ENCODE measurements at regions not wholly inside any gene's neighbourhood (a gene's known extent, or its start where the extent isn't known, plus 50 kb on each side); places are given as distances from the start of the nearest gene placed in this dataset.

- WGBS, 2 donors = 79 to 80% methylated on average over 8 of the region's 8 CpGs
- Histone ChIP-seq H3K9me3 (no peaks in the 10 kb centered on the region), H3K27ac (no peak overlapping the region), H3K4me1 (no peaks in the 10 kb centered on the region), H3K36me3 (no peaks in the 10 kb centered on the region), H3K27me3 (no peaks in the 10 kb centered on the region), H3K4me3 (no peak overlapping the region)
- ATAC-seq (ENCODE audit: low FRiP score in 2 of 2) (no peak), DNase-seq (no peak)
- TF ChIP-seq, protein P1, sequence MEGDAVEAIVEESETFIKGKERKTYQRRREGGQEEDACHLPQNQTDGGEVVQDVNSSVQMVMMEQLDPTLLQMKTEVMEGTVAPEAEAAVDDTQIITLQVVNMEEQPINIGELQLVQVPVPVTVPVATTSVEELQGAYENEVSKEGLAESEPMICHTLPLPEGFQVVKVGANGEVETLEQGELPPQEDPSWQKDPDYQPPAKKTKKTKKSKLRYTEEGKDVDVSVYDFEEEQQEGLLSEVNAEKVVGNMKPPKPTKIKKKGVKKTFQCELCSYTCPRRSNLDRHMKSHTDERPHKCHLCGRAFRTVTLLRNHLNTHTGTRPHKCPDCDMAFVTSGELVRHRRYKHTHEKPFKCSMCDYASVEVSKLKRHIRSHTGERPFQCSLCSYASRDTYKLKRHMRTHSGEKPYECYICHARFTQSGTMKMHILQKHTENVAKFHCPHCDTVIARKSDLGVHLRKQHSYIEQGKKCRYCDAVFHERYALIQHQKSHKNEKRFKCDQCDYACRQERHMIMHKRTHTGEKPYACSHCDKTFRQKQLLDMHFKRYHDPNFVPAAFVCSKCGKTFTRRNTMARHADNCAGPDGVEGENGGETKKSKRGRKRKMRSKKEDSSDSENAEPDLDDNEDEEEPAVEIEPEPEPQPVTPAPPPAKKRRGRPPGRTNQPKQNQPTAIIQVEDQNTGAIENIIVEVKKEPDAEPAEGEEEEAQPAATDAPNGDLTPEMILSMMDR (IDR thresholded peaks at IDR 0.05) = no peak
- TF ChIP-seq EP300 (IDR thresholded peaks at IDR 0.05) (no peak), POLR2A (IDR thresholded peaks at IDR 0.05) (no peak), POLR2AphosphoS5 (IDR thresholded peaks at IDR 0.05) (no peak)
Measured at GRCh38 chr12:111195316-111195715, 173.6 kb downstream of the PHETA1 start.

DNA sequence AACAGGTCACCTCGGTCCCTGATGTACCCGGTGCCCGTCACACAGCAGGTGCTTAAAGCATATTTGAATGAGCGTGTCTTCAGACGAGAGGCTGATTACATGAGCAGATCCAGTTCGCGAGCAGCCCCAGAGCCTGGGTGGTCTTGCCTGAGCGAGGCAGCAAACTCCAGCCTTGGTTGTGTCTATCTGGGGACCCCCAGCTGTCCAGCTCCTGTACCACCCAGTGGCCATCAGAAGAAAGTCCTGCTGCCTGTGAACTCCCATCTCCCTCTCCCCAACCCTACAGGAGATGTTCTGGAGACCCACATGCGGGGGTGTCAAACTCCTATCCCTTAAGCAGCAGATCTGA is 174.2 kb downstream of the PHETA1 start:
- DNase-seq (no peak), ATAC-seq (ENCODE audit: low FRiP score in 2 of 2) (no peak)
- 48 to 58% methylated on average over 8 to 9 of the region's 9 CpGs for WGBS, 2 donors
- Histone ChIP-seq H3K36me3 (no peaks in the 10 kb centered on the region), H3K27me3 (no peaks in the 10 kb centered on the region), H3K4me3 (no peak overlapping the region), H3K4me1 (no peaks in the 10 kb centered on the region), H3K9me3 (no peaks in the 10 kb centered on the region), H3K27ac (no peak overlapping the region)
- TF ChIP-seq POLR2A (IDR thresholded peaks at IDR 0.05) = no peak
- TF ChIP-seq EP300 (IDR thresholded peaks at IDR 0.05) = no peak
- no peak for TF ChIP-seq POLR2AphosphoS5 (IDR thresholded peaks at IDR 0.05)
- TF ChIP-seq, protein P1 (IDR thresholded peaks at IDR 0.05) = no peak

DNA sequence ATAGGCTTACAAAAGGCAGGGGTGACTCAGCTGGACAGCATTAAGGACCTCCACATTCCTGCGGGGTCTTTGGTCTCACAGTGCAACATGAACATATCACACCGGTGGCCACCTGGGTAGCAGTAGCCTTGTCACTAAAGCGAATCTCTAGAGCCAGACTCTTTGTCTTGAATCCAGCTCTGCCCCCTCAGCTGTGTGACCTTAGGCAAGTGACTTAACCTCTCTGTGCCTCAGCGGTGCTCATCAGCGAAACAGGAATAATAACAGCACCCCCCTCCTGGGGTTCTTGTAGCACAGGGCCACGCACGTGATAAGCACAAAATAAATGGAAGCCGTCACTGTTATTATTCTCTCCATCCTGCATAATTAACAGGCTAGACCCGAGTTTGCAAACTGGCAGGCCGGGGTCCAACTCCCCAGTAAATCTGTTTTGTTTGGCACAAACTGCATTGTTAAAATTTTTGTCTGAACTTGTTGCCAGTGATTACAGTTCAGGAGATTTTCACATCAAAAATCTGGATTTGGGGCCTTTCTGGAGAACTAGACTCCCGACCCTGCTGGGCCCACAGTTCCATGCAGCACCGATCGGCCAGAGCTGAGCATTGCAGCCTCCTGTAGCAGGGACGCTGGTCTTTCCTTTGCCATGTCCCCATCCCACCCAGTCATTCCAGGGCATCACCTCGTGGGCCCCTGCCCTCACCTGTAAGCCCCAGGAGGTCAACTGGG is 174.8 kb downstream of the PHETA1 start:
- no peaks in the 10 kb centered on the region for H3K36me3 ChIP-seq
- no peaks in the 10 kb centered on the region for H3K9me3 ChIP-seq
- 69 to 76% methylated on average over 14 to 15 of the region's 15 CpGs for WGBS, 2 donors
- no peak overlapping the region for H3K27ac ChIP-seq
- H3K4me1 ChIP-seq = no peaks in the 10 kb centered on the region
- TF ChIP-seq POLR2A (IDR thresholded peaks at IDR 0.05) (no peak), EP300 (IDR thresholded peaks at IDR 0.05) (no peak), POLR2AphosphoS5 (IDR thresholded peaks at IDR 0.05) (no peak)
- TF ChIP-seq, protein P1 (IDR thresholded peaks at IDR 0.05) = no peak
- ATAC-seq (ENCODE audit: low FRiP score in 2 of 2) (no peak), DNase-seq (no peak)
- H3K27me3 ChIP-seq = no peaks in the 10 kb centered on the region
- H3K4me3 ChIP-seq = no peak overlapping the region

- no peaks in the 10 kb centered on the region for H3K4me1 ChIP-seq
- H3K36me3 ChIP-seq = no peaks in the 10 kb centered on the region
- no peak for DNase-seq
- 81% methylated on average over 10 to 14 of the region's 14 CpGs for WGBS, 2 donors
- no peaks in the 10 kb centered on the region for H3K27me3 ChIP-seq
- TF ChIP-seq EP300 (IDR thresholded peaks at IDR 0.05) (no peak), POLR2AphosphoS5 (IDR thresholded peaks at IDR 0.05) (no peak)
- TF ChIP-seq, protein P1 (IDR thresholded peaks at IDR 0.05) = no peak
- ATAC-seq (ENCODE audit: low FRiP score in 2 of 2) = no peak
- no peak overlapping the region for H3K4me3 ChIP-seq
- H3K9me3 ChIP-seq = no peaks in the 10 kb centered on the region
- no peak overlapping the region for H3K27ac ChIP-seq
Measured at GRCh38 chr12:111193496-111193895, 175.4 kb downstream of the PHETA1 start.

DNA sequence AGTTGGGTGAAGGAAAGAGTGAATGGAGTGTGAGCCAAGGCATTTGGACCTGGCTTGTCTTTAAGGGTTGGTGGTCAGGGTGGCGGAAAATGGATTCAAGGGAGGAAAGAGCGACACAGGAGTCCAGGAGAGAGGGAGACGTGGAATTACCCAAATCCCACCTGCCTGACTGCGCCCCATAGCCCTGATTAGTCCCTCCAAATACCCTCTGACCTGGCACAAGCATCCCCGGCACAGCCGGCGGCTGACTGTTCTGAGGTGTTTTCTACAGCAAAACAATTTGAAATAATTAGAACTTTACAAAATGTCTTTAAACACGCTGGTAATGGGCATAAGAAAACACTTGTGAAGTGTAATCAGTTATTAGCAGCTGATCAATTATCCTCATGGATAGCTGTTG is 175.8 kb downstream of the PHETA1 start:
- Histone ChIP-seq H3K9me3 (no peaks in the 10 kb centered on the region), H3K27me3 (no peaks in the 10 kb centered on the region), H3K4me3 (no peak overlapping the region), H3K36me3 (no peaks in the 10 kb centered on the region), H3K27ac (no peak overlapping the region), H3K4me1 (no peaks in the 10 kb centered on the region)
- TF ChIP-seq EP300 (IDR thresholded peaks at IDR 0.05) (no peak), POLR2AphosphoS5 (IDR thresholded peaks at IDR 0.05) (no peak), POLR2A (IDR thresholded peaks at IDR 0.05) (no peak)
- TF ChIP-seq, protein P1 (IDR thresholded peaks at IDR 0.05) = no peak
- no peak for ATAC-seq (ENCODE audit: low FRiP score in 2 of 2)
- WGBS, 2 donors = 77 to 84% methylated on average over 8 of the region's 8 CpGs
- DNase-seq = no peak
